ENCODE measurements at regions not wholly inside any gene's neighbourhood (a gene's known extent, or its start where the extent isn't known, plus 50 kb on each side); places are given as distances from the start of the nearest gene placed in this dataset.
A peak's percentile ranks its signal among the peaks of the same experiment; 100 is the strongest.

DNA sequence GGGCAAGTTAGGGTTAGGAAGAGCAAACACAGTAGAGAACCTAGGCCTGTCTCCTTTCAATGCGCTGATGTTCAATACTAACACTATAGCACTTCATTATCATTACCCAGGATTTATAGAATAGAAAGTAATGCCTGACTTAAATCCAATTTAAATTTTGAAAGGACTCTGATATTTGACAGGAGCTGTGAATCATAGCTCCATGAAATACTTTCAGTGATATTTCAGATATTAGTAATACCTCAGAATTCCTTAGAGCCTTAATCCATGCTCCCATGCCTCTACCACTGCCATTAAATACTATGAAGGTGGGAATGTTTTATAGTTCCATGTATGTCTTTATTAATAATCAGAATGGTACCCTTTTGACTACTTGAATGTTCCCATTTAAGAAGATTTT lies 530.2 kb downstream of the BCKDHB start:
- ATAC-seq (no peak), DNase-seq (no peak)
- H3K36me3 ChIP-seq: no peaks in the 10 kb centered on the region
- no peak overlapping the region for H3K27ac ChIP-seq
- TF ChIP-seq, protein P1, sequence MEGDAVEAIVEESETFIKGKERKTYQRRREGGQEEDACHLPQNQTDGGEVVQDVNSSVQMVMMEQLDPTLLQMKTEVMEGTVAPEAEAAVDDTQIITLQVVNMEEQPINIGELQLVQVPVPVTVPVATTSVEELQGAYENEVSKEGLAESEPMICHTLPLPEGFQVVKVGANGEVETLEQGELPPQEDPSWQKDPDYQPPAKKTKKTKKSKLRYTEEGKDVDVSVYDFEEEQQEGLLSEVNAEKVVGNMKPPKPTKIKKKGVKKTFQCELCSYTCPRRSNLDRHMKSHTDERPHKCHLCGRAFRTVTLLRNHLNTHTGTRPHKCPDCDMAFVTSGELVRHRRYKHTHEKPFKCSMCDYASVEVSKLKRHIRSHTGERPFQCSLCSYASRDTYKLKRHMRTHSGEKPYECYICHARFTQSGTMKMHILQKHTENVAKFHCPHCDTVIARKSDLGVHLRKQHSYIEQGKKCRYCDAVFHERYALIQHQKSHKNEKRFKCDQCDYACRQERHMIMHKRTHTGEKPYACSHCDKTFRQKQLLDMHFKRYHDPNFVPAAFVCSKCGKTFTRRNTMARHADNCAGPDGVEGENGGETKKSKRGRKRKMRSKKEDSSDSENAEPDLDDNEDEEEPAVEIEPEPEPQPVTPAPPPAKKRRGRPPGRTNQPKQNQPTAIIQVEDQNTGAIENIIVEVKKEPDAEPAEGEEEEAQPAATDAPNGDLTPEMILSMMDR (IDR thresholded peaks at IDR 0.05): no peak
- no peak for TF ChIP-seq POLR2A (IDR thresholded peaks at IDR 0.05)
- H3K4me1 ChIP-seq: no peaks in the 10 kb centered on the region
- intact Hi-C loops (cut with DNase I): no loop called here
- no peaks in the 10 kb centered on the region for H3K27me3 ChIP-seq
- 83% methylated on average over 1 of the region's 1 CpG for WGBS (ENCODE audit: insufficient coverage, low coverage, low lambda C conversion rate, missing lambda C conversion rate)
- H3K4me3 ChIP-seq: no peak overlapping the region
- no peaks in the 10 kb centered on the region for H3K9me3 ChIP-seq

GRCh38 chr6:80633412-80633811 lies 526.9 kb downstream of the BCKDHB start:
- 52% methylated on average over 2 of the region's 2 CpGs for WGBS (ENCODE audit: insufficient coverage, low coverage, low lambda C conversion rate, missing lambda C conversion rate)
- Histone ChIP-seq H3K4me1 (no peaks in the 10 kb centered on the region), H3K9me3 (no peaks in the 10 kb centered on the region), H3K4me3 (no peak overlapping the region), H3K36me3 (no peaks in the 10 kb centered on the region), H3K27ac (no peak overlapping the region), H3K27me3 (no peaks in the 10 kb centered on the region)
- ATAC-seq: no peak
- TF ChIP-seq, protein P1 (IDR thresholded peaks at IDR 0.05): no peak
- intact Hi-C loops (cut with DNase I): no loop called here
- no peak for DNase-seq

DNA sequence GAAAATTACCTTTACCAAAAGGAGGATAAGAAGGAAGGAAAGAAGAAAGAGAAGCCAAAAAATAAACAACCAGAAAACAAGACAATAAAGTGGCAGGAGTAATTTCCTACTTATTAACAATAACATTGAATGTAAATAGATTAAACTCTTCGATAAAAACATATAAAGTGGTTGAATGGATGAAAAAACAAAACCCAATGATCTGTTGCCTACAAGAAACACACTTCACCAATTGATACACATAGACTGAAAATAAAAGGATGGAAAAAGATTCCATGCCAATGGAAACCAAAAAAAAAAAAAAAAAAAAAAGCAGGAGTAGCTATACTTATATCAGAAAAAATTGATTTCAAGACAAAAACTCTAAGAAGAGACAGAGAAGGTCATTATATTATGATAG lies 518.9 kb downstream of the BCKDHB start:
- Histone ChIP-seq H3K4me1 (peaks cover 0 to 12% (median 0%) of the 10 kb centered on the region in 4 donors), H3K4me3 (no peak overlapping the region), H3K9me3 (no peaks in the 10 kb centered on the region), H3K27me3 (no peaks in the 10 kb centered on the region), H3K36me3 (no peaks in the 10 kb centered on the region), H3K27ac (no peak overlapping the region)
- ATAC-seq: no peak
- WGBS (ENCODE audit: insufficient coverage, low coverage, low lambda C conversion rate, missing lambda C conversion rate): 50% methylated on average over 1 of the region's 1 CpG
- no peak for DNase-seq
- TF ChIP-seq POLR2A (IDR thresholded peaks at IDR 0.05): no peak
- TF ChIP-seq, protein P1 (IDR thresholded peaks at IDR 0.05): no peak
- intact Hi-C loops (cut with DNase I): no loop called here

- no peaks in the 10 kb centered on the region for H3K27me3 ChIP-seq
- ATAC-seq: peak in 1 of 4 donors; percentile 36
- H3K9me3 ChIP-seq: no peaks in the 10 kb centered on the region
- no peak overlapping the region for H3K27ac ChIP-seq
- peaks cover 0 to 12% (median 0%) of the 10 kb centered on the region in 4 donors for H3K4me1 ChIP-seq
- no peaks in the 10 kb centered on the region for H3K36me3 ChIP-seq
- DNase-seq: no peak
- intact Hi-C loops (cut with DNase I): no loop called here
- TF ChIP-seq, protein P1 (IDR thresholded peaks at IDR 0.05): no peak
- no peak for TF ChIP-seq POLR2A (IDR thresholded peaks at IDR 0.05)
- H3K4me3 ChIP-seq: no peak overlapping the region
Measured at GRCh38 chr6:80623066-80623815, 516.8 kb downstream of the BCKDHB start.
